HG03280 (cell line): ENCODE measurements at regions not wholly inside any gene's neighbourhood (a gene's known extent, or its start where the extent isn't known, plus 50 kb on each side); places are given as distances from the start of the nearest gene placed in this dataset.

ENCODE experiments used
- ATAC-seq: cut with Tn5 transposase; IDR thresholded peaks from one replicate; pipeline ENCODE4 v1.9.1; 2021; ENCODE audit warnings: mild to moderate bottlenecking, moderate library complexity; ENCODE audit not compliant: unreplicated experiment

GRCh38 chr6:113377362-113377942 is 479.7 kb upstream of the MARCKS start:
- ATAC-seq: peak; percentile 71

GRCh38 chr6:113380591-113380990 is 476.6 kb upstream of the MARCKS start:
- no peak for ATAC-seq

- ATAC-seq: no peak
Observed at GRCh38 chr6:113381232-113381631, 475.9 kb upstream of the MARCKS start.

- peak; percentile 65 for ATAC-seq
Observed at GRCh38 chr6:113381959-113382358, 475.2 kb upstream of the MARCKS start.

- no peak for ATAC-seq
Observed at GRCh38 chr6:113383701-113384100, 473.4 kb upstream of the MARCKS start.

- no peak for ATAC-seq
Observed at GRCh38 chr6:113385020-113385431, 472.1 kb upstream of the MARCKS start.

GRCh38 chr6:113388996-113389395 is 468.1 kb upstream of the MARCKS start:
- ATAC-seq: no peak

GRCh38 chr6:113392551-113393055 is 464.5 kb upstream of the MARCKS start:
- ATAC-seq: no peak

- ATAC-seq: no peak
Observed at GRCh38 chr6:113394216-113394615, 462.9 kb upstream of the MARCKS start.

- no peak for ATAC-seq
Observed at GRCh38 chr6:113394729-113395128, 462.4 kb upstream of the MARCKS start.

GRCh38 chr6:113396730-113397129 is 460.4 kb upstream of the MARCKS start:
- no peak for ATAC-seq

- ATAC-seq: no peak
Observed at GRCh38 chr6:113397236-113397635, 459.9 kb upstream of the MARCKS start.

GRCh38 chr6:113401231-113401630 is 455.9 kb upstream of the MARCKS start:
- ATAC-seq: no peak

GRCh38 chr6:113402544-113402943 is 454.6 kb upstream of the MARCKS start:
- ATAC-seq: no peak

GRCh38 chr6:113403966-113404595 is 453.1 kb upstream of the MARCKS start:
- ATAC-seq: no peak

- ATAC-seq: no peak
Observed at GRCh38 chr6:113405326-113406047, 451.7 kb upstream of the MARCKS start.

GRCh38 chr6:113406048-113406695 is 451.0 kb upstream of the MARCKS start:
- ATAC-seq: no peak

GRCh38 chr6:113411011-113411410 is 446.1 kb upstream of the MARCKS start:
- ATAC-seq: no peak

GRCh38 chr6:113412589-113413357 is 444.4 kb upstream of the MARCKS start:
- no peak for ATAC-seq

GRCh38 chr6:113414511-113414910 is 442.6 kb upstream of the MARCKS start:
- ATAC-seq: no peak

GRCh38 chr6:113416170-113416569 is 441.0 kb upstream of the MARCKS start:
- no peak for ATAC-seq
